Bronchial epithelial cell (primary cell): ENCODE measurements at regions not wholly inside any gene's neighbourhood (a gene's known extent, or its start where the extent isn't known, plus 50 kb on each side); places are given as distances from the start of the nearest gene placed in this dataset.

Source experiments
- DNase-seq: peaks from one replicate; pipeline ENCODE4 v3.0.0-alpha.2; 2010; ENCODE audit warnings: low read depth
- FAIRE-seq: peaks from 2 replicates; lab custom pipeline; 2011; peaks lifted over from hg19 to GRCh38; lab: Jason Lieb, UNC
- H3K27me3 ChIP-seq: 2 replicates; pipeline ENCODE4 v1.5.1; 2011; ENCODE audit warnings: low read length; ENCODE audit not compliant: control insufficient read depth, insufficient read depth
- H3K36me3 ChIP-seq: 2 replicates; pipeline ENCODE4 v1.5.1; 2011; ENCODE audit warnings: low read length; ENCODE audit not compliant: control insufficient read depth, insufficient read depth
- H3K4me3 ChIP-seq: 2 replicates; pipeline ENCODE4 v1.5.1; 2011; ENCODE audit warnings: mild to moderate bottlenecking, low read depth, low read length, control low read depth
- TF ChIP-seq, protein P1 (sequence below): IDR thresholded peaks from 2 replicates; pipeline ENCODE4 v1.5.1; 2011; ENCODE audit warnings: mild to moderate bottlenecking, moderate library complexity, low read length, control low read depth, inconsistent platforms; ENCODE audit not compliant: insufficient read depth, severe bottlenecking

DNA sequence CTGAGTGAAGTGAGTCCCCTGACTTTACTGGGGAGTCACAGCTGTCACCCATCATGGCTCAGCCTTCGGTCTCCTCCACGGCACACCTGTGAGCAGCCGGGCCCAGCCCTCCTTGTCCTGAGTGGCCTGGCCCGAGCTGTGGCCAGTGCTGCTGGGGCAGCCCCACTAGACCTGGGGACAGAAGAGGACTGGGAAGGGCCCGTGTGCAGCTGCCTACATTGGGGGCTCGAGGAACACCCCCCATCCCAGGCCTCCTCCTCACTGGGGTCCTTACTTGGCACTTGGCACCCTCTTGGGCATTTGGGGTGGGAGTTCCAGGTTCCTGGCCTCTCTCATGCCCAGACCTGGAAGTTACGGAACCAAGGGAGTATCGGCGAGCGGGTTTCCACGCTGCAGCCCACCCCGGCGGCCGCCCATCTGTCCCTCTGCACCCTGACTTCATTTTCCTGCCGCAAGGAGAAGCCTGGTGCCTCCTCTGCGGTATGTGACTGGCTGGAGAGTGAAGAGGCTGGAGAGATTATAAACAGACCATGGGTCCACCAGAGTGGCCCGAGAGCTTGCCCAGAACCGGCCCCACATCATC, 179.7 kb downstream of the KIF26A start:
- FAIRE-seq = no peak
- Histone ChIP-seq H3K36me3 (no peaks in the 10 kb centered on the region), H3K4me3 (no peak overlapping the region), H3K27me3 (no peaks in the 10 kb centered on the region)
- TF ChIP-seq, protein P1, sequence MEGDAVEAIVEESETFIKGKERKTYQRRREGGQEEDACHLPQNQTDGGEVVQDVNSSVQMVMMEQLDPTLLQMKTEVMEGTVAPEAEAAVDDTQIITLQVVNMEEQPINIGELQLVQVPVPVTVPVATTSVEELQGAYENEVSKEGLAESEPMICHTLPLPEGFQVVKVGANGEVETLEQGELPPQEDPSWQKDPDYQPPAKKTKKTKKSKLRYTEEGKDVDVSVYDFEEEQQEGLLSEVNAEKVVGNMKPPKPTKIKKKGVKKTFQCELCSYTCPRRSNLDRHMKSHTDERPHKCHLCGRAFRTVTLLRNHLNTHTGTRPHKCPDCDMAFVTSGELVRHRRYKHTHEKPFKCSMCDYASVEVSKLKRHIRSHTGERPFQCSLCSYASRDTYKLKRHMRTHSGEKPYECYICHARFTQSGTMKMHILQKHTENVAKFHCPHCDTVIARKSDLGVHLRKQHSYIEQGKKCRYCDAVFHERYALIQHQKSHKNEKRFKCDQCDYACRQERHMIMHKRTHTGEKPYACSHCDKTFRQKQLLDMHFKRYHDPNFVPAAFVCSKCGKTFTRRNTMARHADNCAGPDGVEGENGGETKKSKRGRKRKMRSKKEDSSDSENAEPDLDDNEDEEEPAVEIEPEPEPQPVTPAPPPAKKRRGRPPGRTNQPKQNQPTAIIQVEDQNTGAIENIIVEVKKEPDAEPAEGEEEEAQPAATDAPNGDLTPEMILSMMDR = no peak
- DNase-seq = no peak

DNA sequence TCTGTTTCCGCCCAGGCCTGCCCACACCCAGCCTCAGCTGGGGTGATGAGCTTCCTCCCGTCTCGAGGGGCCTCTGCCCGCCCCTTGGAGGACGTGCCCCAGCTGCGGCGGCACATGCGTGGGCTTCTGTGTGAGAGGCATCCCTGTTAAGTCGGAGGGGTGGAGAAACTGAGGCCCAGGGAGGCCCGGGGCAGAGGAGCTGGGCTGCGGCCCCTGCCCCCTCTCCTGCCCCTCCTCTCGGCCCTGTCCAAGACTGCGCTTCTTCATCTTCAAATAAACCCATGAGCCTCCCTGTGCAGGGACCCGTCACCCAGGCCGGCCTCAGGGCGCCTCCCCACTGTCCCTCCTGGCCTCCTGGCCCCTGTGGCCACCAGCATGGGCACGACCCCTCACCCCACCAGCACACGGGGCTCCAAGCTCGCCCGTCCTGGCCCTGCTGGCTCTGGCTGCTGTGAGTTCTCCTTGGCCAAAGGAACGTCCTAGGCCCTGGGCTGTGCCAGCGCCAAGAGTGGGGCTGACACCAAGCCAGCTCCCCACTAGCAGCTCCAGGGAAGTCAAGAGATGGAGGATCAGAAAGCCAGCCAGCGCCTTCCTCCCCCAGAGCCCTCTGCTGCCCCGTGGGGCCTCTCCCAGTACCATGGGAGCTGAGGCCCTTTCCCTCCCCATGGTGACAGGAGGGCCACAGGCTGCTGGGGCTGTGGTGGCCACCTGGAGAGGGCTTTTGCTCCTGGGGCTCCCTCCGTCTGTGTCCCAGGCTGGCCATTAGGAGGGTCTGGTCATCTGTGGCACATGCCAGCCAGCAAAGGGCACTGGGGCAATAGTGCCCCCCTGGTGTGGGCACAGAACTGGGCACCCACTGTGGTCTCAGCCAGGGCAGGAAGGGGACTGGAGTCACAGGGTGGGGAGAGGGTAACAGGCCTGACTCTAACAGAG, 180.4 kb downstream of the KIF26A start:
- Histone ChIP-seq H3K4me3 (no peak overlapping the region), H3K27me3 (no peaks in the 10 kb centered on the region), H3K36me3 (no peaks in the 10 kb centered on the region)
- no peak for DNase-seq
- TF ChIP-seq, protein P1 = no peak
- FAIRE-seq = no peak

DNA sequence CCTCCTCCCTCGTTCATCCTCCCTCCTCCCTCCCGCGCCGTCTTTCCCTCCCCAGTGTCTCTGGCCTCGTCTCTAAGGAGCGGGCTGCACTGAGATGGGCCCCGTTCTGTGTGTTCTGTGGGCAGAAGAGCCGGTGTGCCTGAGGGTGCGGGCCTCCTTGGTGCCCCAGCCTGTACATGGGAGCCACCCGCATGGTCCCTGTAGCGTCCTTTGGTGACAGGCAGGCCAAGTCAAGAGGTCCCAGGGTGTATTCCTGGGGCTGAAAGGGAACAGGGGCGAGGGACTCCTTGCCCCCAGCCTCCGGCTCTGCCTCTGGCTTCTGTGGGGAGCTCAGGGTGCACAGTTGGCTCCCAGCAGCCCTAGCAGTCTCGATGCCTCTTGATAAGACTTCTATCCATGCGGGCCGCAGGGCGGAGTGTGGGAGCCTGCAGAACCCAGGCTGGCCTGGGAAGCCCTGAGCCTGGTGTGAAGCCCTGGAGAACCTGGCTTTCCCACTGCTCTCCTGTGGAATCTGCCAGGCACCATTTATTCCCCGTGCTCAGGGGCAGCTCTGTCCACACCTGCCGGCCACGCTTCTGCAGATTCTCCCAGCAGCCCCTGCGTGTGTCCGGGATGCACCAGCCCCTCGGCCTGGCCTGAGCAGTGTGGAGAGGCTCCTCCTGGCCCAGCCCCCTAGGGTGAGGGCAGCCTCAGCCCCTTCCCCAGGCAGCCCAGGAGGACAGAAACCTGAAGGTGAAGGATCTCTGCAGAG, 181.3 kb downstream of the KIF26A start:
- TF ChIP-seq, protein P1 = no peak
- no peak for FAIRE-seq
- H3K27me3 ChIP-seq = no peaks in the 10 kb centered on the region

DNA sequence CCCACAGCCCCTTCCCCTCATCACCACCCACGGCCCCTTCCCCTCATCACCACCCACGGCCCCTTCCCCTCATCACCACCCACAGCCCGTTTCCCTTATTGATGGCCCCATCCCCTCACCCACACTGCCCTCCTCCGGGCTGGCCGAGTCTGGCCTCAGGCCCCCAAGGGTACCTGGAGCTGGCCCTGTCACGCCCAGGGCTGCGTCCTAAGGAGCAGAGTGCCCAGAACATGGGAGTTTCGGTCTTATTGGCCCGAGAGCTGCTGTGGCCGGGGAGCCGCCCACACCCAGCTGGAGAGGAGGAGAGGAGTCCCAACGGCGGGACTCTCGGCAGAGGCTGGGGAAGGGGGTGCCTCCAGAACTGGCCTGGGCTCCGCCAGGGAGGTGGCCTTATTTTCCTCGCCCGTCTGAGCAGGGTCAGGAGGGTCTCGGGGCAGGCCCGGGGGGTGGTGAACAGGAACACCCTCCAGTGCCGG, 182.3 kb downstream of the KIF26A start:
- TF ChIP-seq, protein P1 = no peak
- FAIRE-seq (no peak), DNase-seq (no peak)
- Histone ChIP-seq H3K4me3 (no peak overlapping the region), H3K27me3 (no peaks in the 10 kb centered on the region), H3K36me3 (no peaks in the 10 kb centered on the region)

More for the DNA sequence above, 181.3 kb downstream of the KIF26A start:
- Histone ChIP-seq H3K4me3 (no peak overlapping the region), H3K36me3 (no peaks in the 10 kb centered on the region)
- DNase-seq = no peak

DNA sequence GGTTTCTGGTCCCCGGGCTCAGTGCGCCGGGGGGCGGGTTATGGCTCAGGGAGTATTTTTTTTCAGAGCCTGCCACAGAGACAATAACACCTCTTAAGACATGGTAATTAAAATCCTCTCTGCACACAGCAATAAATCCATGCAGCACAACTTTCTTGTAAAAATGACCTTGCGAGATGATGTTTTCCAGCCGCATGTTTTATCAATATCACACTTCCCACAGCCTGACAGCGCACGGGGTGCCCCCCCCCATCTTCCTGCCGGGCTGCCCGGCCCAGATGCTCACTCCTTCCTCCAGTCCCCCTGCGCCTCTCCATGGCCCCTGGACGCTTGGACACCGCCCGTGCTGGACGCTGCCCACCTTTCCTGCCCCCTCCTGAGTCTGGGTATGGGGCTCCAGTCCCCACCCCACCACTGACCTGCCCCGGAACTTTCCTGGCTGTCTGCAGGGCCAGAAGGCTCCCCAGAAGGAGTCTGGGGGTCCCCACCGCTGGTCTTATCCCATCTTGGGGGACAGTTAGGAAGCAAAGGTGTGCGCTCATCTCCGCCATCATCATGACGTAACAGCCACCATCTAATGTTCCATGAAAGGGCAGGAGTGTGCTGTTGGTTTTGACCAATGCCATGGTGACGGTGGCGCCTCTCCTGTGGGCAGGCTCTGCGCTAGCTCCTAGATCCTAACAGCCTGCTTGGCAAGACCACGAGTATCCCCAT, 182.9 kb downstream of the KIF26A start:
- DNase-seq (no peak), FAIRE-seq (no peak)
- no peaks in the 10 kb centered on the region for H3K36me3 ChIP-seq
- no peak overlapping the region for H3K4me3 ChIP-seq
- TF ChIP-seq, protein P1 = no peak
- H3K27me3 ChIP-seq = no peaks in the 10 kb centered on the region
